CD8-positive, alpha-beta memory T cell (primary cell): ENCODE measurements at regions not wholly inside any gene's neighbourhood (a gene's known extent, or its start where the extent isn't known, plus 50 kb on each side); places are given as distances from the start of the nearest gene placed in this dataset.

ENCODE experiments used
- CTCF ChIA-PET: fragments of 350-600 bp; sonication (Branson Sonifier 250); formaldehyde crosslinking; loops from one replicate; lab custom pipeline; 2021; ENCODE audit warnings: antibody characterized with exemption; lab: Charles Lee
- POLR2A ChIA-PET: fragments of 350-600 bp; sonication (Branson Sonifier 250); formaldehyde crosslinking; loops from one replicate; lab custom pipeline; 2021; ENCODE audit warnings: antibody characterized with exemption; lab: Charles Lee
- DNase-seq, 5 donors: peaks; one replicate each; pipeline versions ENCODE4 v3.0.0 to v3.0.0-alpha.2; 2020 to 2022; ENCODE audit warnings: mixed read lengths in 1 of 5
- H3K27ac ChIP-seq: one replicate; pipeline ENCODE4 v1.7.0; 2013; ENCODE audit warnings: low read depth, mild to moderate bottlenecking, low read length, moderate library complexity
- H3K27me3 ChIP-seq: 2 replicates; pipeline ENCODE4 v1.7.0; 2013; ENCODE audit warnings: low read length, mild to moderate bottlenecking; ENCODE audit not compliant: insufficient read depth, poor library complexity, severe bottlenecking
- H3K36me3 ChIP-seq: 2 replicates; pipeline ENCODE4 v1.7.0; 2013; ENCODE audit warnings: mild to moderate bottlenecking, low read length, moderate library complexity; ENCODE audit not compliant: insufficient read depth
- H3K4me1 ChIP-seq: 2 replicates; pipeline ENCODE4 v1.7.0; 2013; ENCODE audit warnings: mild to moderate bottlenecking, low read length, moderate library complexity; ENCODE audit not compliant: insufficient read depth
- H3K4me3 ChIP-seq: 2 replicates; pipeline ENCODE4 v1.7.0; 2013; ENCODE audit warnings: mild to moderate bottlenecking, low read length
- H3K9me3 ChIP-seq: 2 replicates; pipeline ENCODE4 v1.7.0; 2013; ENCODE audit warnings: mild to moderate bottlenecking, low read length
- H3K27ac Mint-ChIP-seq, 8 donors: one replicate each; pipeline ENCODE4 v1.8.0; 2020 to 2021; ENCODE audit warnings: mixed read lengths in 8 of 8, mild to moderate bottlenecking in 6 of 8, inconsistent platforms in 3 of 8, moderate library complexity in 3 of 8
- H3K27me3 Mint-ChIP-seq, 2 donors: one replicate each; pipeline ENCODE4 v1.8.0; 2020 to 2021; ENCODE audit warnings: mixed read lengths in 2 of 2, mild to moderate bottlenecking in 1 of 2, moderate library complexity in 1 of 2
- H3K36me3 Mint-ChIP-seq, 3 donors: one replicate each; pipeline ENCODE4 v1.8.0; 2020 to 2021; ENCODE audit warnings: mixed read lengths in 3 of 3, inconsistent platforms in 1 of 3, mild to moderate bottlenecking in 1 of 3
- H3K4me1 Mint-ChIP-seq, 3 donors: one replicate each; pipeline ENCODE4 v1.8.0; 2020 to 2021; ENCODE audit warnings: mixed read lengths in 3 of 3, inconsistent platforms in 1 of 3, mild to moderate bottlenecking in 1 of 3
- H3K4me3 Mint-ChIP-seq, 7 donors: one replicate each; pipeline ENCODE4 v1.8.0; 2020 to 2021; ENCODE audit warnings: mixed read lengths in 7 of 7, mild to moderate bottlenecking in 6 of 7, moderate library complexity in 4 of 7, inconsistent platforms in 2 of 7
- H3K9me3 Mint-ChIP-seq, 5 donors: one replicate each; pipeline ENCODE4 v1.8.0; 2020 to 2022; ENCODE audit warnings: mixed read lengths in 5 of 5, mild to moderate bottlenecking in 3 of 5, moderate library complexity in 2 of 5, inconsistent platforms in 1 of 5

DNA sequence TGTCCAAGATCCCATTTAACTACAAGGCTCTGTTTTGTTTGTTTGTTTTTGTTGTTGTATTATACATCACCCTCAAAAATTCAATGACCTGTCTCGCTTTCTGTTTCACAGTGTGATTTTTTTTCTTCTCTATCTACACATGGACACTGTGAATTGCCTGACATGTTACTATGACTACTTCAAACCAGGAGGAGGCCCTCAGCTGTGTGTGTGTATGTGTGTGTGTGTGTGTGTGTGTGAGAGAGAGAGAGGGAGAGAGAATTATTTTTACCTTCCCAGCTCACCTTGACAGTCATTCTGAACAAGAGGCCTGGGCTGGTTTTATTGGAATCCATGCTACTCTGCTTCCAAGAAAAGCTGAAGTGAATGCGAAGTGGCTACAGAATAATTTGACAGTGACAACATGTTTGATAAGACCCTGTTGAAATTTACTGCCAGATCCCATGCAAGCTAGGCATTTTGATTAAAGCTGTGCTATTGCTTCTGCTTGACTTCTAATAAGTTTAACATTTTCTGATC, 841.4 kb downstream of the NSUN3 start:
- Histone ChIP-seq H3K36me3 (no peaks in the 10 kb centered on the region), H3K27ac (no peak overlapping the region), H3K4me1 (no peaks in the 10 kb centered on the region), H3K4me3 (no peak overlapping the region), H3K27me3 (no peaks in the 10 kb centered on the region), H3K9me3 (no peaks in the 10 kb centered on the region)
- no peak for DNase-seq
- H3K27me3 Mint-ChIP-seq, result no peaks in the 10 kb centered on the region
- no peaks in the 10 kb centered on the region for H3K36me3 Mint-ChIP-seq
- H3K4me3 Mint-ChIP-seq, result no peak overlapping the region
- no peaks in the 10 kb centered on the region for H3K4me1 Mint-ChIP-seq
- H3K27ac Mint-ChIP-seq, result no peak overlapping the region
- POLR2A ChIA-PET, result no interaction called here
- peaks cover under 1 to 9% (median 5%) of the 10 kb centered on the region in 5 donors for H3K9me3 Mint-ChIP-seq
- CTCF ChIA-PET, result no interaction called here

DNA sequence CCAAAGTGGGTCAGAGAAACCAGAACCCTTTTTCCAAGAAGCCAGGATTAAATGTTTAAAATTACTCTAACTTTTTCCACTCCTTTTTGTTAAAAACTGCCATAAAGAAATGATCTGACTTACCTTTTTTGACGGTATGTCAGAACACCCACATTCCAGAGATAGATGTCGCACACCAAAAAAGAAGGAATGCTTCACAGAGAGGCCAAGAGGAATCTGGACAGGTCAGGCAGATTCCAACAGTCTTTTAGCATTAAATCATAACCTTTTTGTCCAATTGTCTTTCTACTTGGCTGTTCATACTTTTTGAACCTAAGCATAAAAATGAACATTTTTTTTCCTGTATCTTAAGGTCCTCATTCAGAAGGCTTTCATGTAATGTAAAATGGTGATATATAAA, 846.9 kb downstream of the NSUN3 start:
- Mint-ChIP-seq H3K36me3 (no peaks in the 10 kb centered on the region), H3K4me3 (no peak overlapping the region), H3K9me3 (peaks cover 0 to 15% (median 4%) of the 10 kb centered on the region in 5 donors), H3K4me1 (no peaks in the 10 kb centered on the region), H3K27ac (no peak overlapping the region), H3K27me3 (no peaks in the 10 kb centered on the region)
- Histone ChIP-seq H3K4me3 (no peak overlapping the region), H3K36me3 (no peaks in the 10 kb centered on the region), H3K27ac (no peak overlapping the region), H3K4me1 (no peaks in the 10 kb centered on the region), H3K9me3 (no peaks in the 10 kb centered on the region), H3K27me3 (no peaks in the 10 kb centered on the region)
- ChIA-PET CTCF (no interaction called here), POLR2A (no interaction called here)
- DNase-seq, result no peak

DNA sequence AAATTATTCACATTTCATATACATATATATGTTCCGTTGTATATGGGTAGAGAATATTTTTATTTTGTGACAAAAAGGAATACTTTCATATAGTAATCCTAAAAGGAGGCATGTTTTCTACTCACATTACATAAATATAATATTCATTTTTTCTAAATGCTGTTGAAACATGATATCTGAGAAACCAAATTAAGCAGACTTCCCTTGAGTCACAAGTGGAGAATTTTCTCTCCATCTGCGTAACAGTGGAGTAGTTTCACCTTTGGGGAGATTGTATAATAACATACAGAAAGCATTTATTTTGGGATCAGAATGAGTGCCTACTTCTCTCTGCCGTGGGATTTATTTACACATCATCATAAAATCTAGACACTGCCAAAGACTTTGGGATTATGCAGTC, 849.8 kb downstream of the NSUN3 start:
- Histone ChIP-seq H3K9me3 (no peaks in the 10 kb centered on the region), H3K4me3 (no peak overlapping the region), H3K36me3 (no peaks in the 10 kb centered on the region), H3K4me1 (no peaks in the 10 kb centered on the region), H3K27ac (no peak overlapping the region), H3K27me3 (no peaks in the 10 kb centered on the region)
- DNase-seq, result no peak
- no peaks in the 10 kb centered on the region for H3K36me3 Mint-ChIP-seq
- CTCF ChIA-PET, result no interaction called here
- H3K27ac Mint-ChIP-seq, result no peak overlapping the region
- POLR2A ChIA-PET, result no interaction called here
- H3K4me1 Mint-ChIP-seq, result no peaks in the 10 kb centered on the region
- H3K27me3 Mint-ChIP-seq, result no peaks in the 10 kb centered on the region
- H3K4me3 Mint-ChIP-seq, result no peak overlapping the region
- peaks cover 3 to 32% (median 4%) of the 10 kb centered on the region in 5 donors for H3K9me3 Mint-ChIP-seq

DNA sequence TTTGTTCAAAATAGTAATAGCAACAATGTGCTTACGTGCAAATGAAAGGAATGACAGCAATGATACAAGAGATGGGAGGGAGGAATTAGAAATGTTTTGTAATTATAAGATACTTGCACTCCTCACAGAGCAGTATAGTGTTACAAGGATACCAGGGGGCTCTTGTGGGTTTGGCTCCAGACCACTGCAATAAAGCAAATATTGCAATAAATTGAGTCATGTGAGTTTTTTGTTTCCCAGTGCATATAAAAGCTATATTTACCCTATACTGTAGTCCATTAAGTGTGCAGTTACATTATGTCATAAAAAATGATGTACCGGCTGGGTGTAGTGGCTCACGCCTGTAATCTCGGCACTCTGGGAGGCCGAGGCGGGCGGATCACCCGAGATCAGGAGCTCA, 864.3 kb downstream of the NSUN3 start:
- H3K27ac ChIP-seq, result no peak overlapping the region
- no peaks in the 10 kb centered on the region for H3K27me3 ChIP-seq
- CTCF ChIA-PET, result no interaction called here
- H3K4me3 ChIP-seq, result no peak overlapping the region
- no peaks in the 10 kb centered on the region for H3K27me3 Mint-ChIP-seq
- DNase-seq, result no peak
- no peaks in the 10 kb centered on the region for H3K36me3 Mint-ChIP-seq
- H3K4me1 ChIP-seq, result no peaks in the 10 kb centered on the region
- peaks cover 0 to 22% (median 4%) of the 10 kb centered on the region in 5 donors for H3K9me3 Mint-ChIP-seq
- H3K36me3 ChIP-seq, result no peaks in the 10 kb centered on the region
- no peak overlapping the region for H3K27ac Mint-ChIP-seq
- no peaks in the 10 kb centered on the region for H3K4me1 Mint-ChIP-seq
- H3K9me3 ChIP-seq, result no peaks in the 10 kb centered on the region
- no peak overlapping the region for H3K4me3 Mint-ChIP-seq
- POLR2A ChIA-PET, result no interaction called here

DNA sequence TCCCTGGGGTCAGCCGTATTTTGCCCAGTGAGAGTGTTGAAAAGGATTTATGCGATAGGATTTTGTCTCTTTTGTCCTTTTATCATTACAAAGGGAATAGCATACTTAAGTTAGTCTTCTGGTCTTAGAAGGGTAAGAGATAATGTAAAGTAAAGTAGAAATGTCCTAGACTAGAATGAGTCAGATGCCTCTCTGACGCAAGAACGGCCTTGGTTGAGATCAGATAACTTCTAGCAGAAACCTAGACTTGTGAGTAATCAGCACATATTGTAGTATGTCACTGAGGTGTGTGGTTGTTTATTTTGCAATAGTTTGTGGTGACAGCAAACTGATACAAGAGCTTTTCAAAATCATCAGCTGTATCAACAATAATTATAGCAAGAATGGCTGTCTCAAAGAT, 866.1 kb downstream of the NSUN3 start:
- no peaks in the 10 kb centered on the region for H3K4me1 Mint-ChIP-seq

DNA sequence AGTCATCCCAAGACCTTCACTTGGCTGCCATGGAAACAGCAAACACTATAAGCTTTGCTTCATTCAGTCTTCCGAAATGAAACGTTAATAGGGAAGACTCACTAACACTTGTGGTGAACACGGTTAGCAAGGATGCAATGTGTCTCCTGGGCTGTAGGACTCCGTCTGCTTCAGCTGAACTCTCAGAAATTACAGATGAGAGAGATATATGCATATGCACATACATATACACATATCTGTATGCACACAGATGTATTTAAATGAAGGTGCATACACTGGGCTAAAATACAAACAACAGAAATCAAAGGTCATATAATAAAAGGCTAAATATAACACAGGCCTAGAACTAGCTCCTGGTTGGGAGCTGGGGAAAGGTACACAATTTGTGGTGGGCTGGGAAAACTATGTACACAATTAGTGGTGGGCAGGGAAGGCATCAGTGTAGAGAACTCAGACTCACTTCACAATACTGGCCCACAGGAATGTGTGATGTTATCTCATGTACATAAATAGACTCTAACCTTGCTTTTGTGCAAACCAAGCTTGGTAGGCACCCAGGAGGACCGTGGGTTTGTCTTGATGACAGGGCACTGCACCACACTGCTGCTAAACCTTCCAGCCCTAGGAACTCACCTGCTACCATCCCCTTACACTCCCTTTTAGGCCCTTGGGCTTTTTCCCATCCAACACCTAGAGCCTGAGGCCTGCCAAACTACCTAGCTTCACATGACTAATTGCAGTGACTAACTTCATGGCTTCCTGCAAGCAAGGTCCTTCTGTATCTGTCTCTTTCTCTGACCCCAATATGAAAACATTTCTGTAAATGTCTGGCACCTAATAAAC, 873.1 kb downstream of the NSUN3 start:
- H3K4me1 ChIP-seq, result no peaks in the 10 kb centered on the region
- CTCF ChIA-PET, result no interaction called here
- no peak overlapping the region for H3K4me3 ChIP-seq
- no peaks in the 10 kb centered on the region for H3K36me3 ChIP-seq
- Mint-ChIP-seq H3K36me3 (no peaks in the 10 kb centered on the region), H3K9me3 (peaks cover 6 to 20% (median 9%) of the 10 kb centered on the region in 5 donors), H3K27me3 (no peaks in the 10 kb centered on the region), H3K4me3 (no peak overlapping the region), H3K4me1 (no peaks in the 10 kb centered on the region), H3K27ac (no peak overlapping the region)
- H3K27me3 ChIP-seq, result no peaks in the 10 kb centered on the region
- no peaks in the 10 kb centered on the region for H3K9me3 ChIP-seq
- DNase-seq, result no peak
- no peak overlapping the region for H3K27ac ChIP-seq
- POLR2A ChIA-PET, result no interaction called here

More for the DNA sequence above, 866.1 kb downstream of the NSUN3 start:
- H3K36me3 ChIP-seq, result no peaks in the 10 kb centered on the region
- H3K27me3 ChIP-seq, result no peaks in the 10 kb centered on the region
- ChIA-PET POLR2A (no interaction called here), CTCF (no interaction called here)
- Mint-ChIP-seq H3K27me3 (no peaks in the 10 kb centered on the region), H3K36me3 (no peaks in the 10 kb centered on the region), H3K27ac (no peak overlapping the region), H3K4me3 (no peak overlapping the region), H3K9me3 (peaks cover 0 to 15% (median 4%) of the 10 kb centered on the region in 5 donors)
- H3K4me3 ChIP-seq, result no peak overlapping the region
- H3K9me3 ChIP-seq, result no peaks in the 10 kb centered on the region
- DNase-seq, result no peak
- no peak overlapping the region for H3K27ac ChIP-seq
- H3K4me1 ChIP-seq, result no peaks in the 10 kb centered on the region

DNA sequence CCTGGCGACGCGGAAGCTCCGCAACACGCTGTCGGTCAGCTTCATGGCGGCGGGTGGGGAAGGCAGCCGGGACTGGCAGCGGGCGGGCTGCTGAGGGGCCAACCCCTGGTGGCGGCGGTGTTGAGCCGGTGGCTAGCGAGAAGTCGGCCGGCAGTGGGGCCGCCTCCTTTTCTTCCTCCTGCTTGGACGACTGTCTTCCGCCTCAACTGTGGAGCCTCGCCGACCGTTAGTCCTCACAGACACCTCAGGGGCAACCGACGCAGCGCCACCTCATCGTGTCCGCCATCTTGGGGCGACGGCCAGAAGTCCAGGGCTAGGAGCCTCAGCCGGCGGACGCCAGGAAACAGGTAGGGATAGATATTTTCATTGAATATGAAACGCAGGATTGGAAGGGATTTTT, 875.1 kb downstream of the NSUN3 start:
- H3K27ac Mint-ChIP-seq, result no peak overlapping the region
- ChIA-PET POLR2A (no interaction called here), CTCF (no interaction called here)
- Histone ChIP-seq H3K27me3 (no peaks in the 10 kb centered on the region), H3K36me3 (no peaks in the 10 kb centered on the region), H3K9me3 (no peaks in the 10 kb centered on the region), H3K4me1 (no peaks in the 10 kb centered on the region), H3K4me3 (no peak overlapping the region), H3K27ac (no peak overlapping the region)
- H3K9me3 Mint-ChIP-seq, result peaks cover 8 to 28% (median 14%) of the 10 kb centered on the region in 5 donors
- H3K4me1 Mint-ChIP-seq, result no peaks in the 10 kb centered on the region
- H3K4me3 Mint-ChIP-seq, result no peak overlapping the region
- no peaks in the 10 kb centered on the region for H3K36me3 Mint-ChIP-seq
- H3K27me3 Mint-ChIP-seq, result no peaks in the 10 kb centered on the region
- no peak for DNase-seq

DNA sequence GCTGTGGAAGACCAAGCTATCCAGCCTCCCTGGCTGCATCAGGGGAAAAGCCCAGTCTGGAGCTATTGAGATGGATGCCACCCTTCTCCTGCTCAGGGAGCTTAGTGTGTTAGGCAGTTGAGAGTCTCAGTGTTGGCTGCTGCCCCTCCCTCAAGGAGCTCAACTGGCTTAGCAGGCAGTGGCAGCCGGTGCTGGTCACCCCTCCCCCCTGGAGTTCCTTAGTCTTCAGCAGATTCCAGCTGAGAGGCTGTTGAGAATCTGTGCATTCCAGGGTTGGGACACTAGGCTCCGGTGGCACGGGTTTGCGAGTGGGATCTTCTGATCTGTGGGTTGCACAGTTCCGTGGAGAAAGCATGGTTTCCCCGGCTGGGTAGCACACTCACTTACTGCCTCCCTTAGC, 883.8 kb downstream of the NSUN3 start:
- H3K4me3 ChIP-seq, result no peak overlapping the region
- no peaks in the 10 kb centered on the region for H3K9me3 ChIP-seq
- Mint-ChIP-seq H3K36me3 (no peaks in the 10 kb centered on the region), H3K27ac (no peak overlapping the region), H3K4me3 (no peak overlapping the region), H3K27me3 (no peaks in the 10 kb centered on the region), H3K4me1 (no peaks in the 10 kb centered on the region), H3K9me3 (peaks cover 0 to 16% (median 7%) of the 10 kb centered on the region in 5 donors)
- no peaks in the 10 kb centered on the region for H3K27me3 ChIP-seq
- no peak overlapping the region for H3K27ac ChIP-seq
- ChIA-PET CTCF (no interaction called here), POLR2A (no interaction called here)
- H3K36me3 ChIP-seq, result no peaks in the 10 kb centered on the region
- no peaks in the 10 kb centered on the region for H3K4me1 ChIP-seq
- DNase-seq, result no peak
